ENCODE measurements at regions not wholly inside any gene's neighbourhood (a gene's known extent, or its start where the extent isn't known, plus 50 kb on each side); places are given as distances from the start of the nearest gene placed in this dataset.
"Not testable (repeated sequence)": the region's sequence is repeated elsewhere in the genome, so short reads cannot be mapped to it uniquely, and the experiment has no call there.

GRCh38 chr5:169519358-169519757 is 64.2 kb upstream of the SPDL1 start:
- Mint-ChIP-seq H3K27ac (ENCODE audit: unreplicated experiment) (no peak overlapping the region), H3K9me3 (peaks cover 6% of the 10 kb centered on the region), H3K36me3 (ENCODE audit: low read depth) (no peaks in the 10 kb centered on the region), H3K27me3 (ENCODE audit: low read depth) (peaks cover 16% of the 10 kb centered on the region), H3K4me1 (no peaks in the 10 kb centered on the region), H3K4me3 (no peak overlapping the region)
- TF ChIP-seq CTCF (conservative IDR thresholded peaks at IDR 0.05), result no peak
- DNase-seq (ENCODE audit: low read depth, low spot score), result no peak

- H3K4me1 Mint-ChIP-seq; H3K36me3 Mint-ChIP-seq (ENCODE audit: low read depth); H3K27ac Mint-ChIP-seq (ENCODE audit: unreplicated experiment); DNase-seq (ENCODE audit: low read depth, low spot score); H3K9me3 Mint-ChIP-seq; H3K4me3 Mint-ChIP-seq: not testable (repeated sequence)
- peaks cover 14% of the 10 kb centered on the region for H3K27me3 Mint-ChIP-seq (ENCODE audit: low read depth)
Measured at GRCh38 chr5:169518779-169519178, 64.8 kb upstream of the SPDL1 start.

GRCh38 chr5:169512385-169512784 is 71.2 kb upstream of the SPDL1 start:
- Mint-ChIP-seq H3K27ac (ENCODE audit: unreplicated experiment) (no peak overlapping the region), H3K4me1 (no peaks in the 10 kb centered on the region), H3K4me3 (no peak overlapping the region), H3K9me3 (peaks cover 3% of the 10 kb centered on the region), H3K36me3 (ENCODE audit: low read depth) (no peaks in the 10 kb centered on the region), H3K27me3 (ENCODE audit: low read depth) (peaks cover 2% of the 10 kb centered on the region)
- DNase-seq (ENCODE audit: low read depth, low spot score), result no peak
- TF ChIP-seq CTCF (conservative IDR thresholded peaks at IDR 0.05), result no peak

GRCh38 chr5:169511708-169512107 is 71.9 kb upstream of the SPDL1 start:
- Mint-ChIP-seq H3K4me1 (no peaks in the 10 kb centered on the region), H3K9me3 (peaks cover 3% of the 10 kb centered on the region), H3K36me3 (ENCODE audit: low read depth) (no peaks in the 10 kb centered on the region), H3K27me3 (ENCODE audit: low read depth) (peaks cover 6% of the 10 kb centered on the region), H3K27ac (ENCODE audit: unreplicated experiment) (no peak overlapping the region), H3K4me3 (no peak overlapping the region)
- TF ChIP-seq CTCF (conservative IDR thresholded peaks at IDR 0.05), result peak; percentile 38
- no peak for DNase-seq (ENCODE audit: low read depth, low spot score)

- Mint-ChIP-seq H3K36me3 (ENCODE audit: low read depth) (no peaks in the 10 kb centered on the region), H3K9me3 (no peaks in the 10 kb centered on the region), H3K27ac (ENCODE audit: unreplicated experiment) (no peak overlapping the region), H3K4me1 (no peaks in the 10 kb centered on the region), H3K27me3 (ENCODE audit: low read depth) (peaks cover 16% of the 10 kb centered on the region), H3K4me3 (no peak overlapping the region)
- no peak for TF ChIP-seq CTCF (conservative IDR thresholded peaks at IDR 0.05)
- DNase-seq (ENCODE audit: low read depth, low spot score), result no peak
Measured at GRCh38 chr5:169507051-169507450, 76.5 kb upstream of the SPDL1 start.

GRCh38 chr5:169503886-169504285 is 79.7 kb upstream of the SPDL1 start:
- Mint-ChIP-seq H3K4me3 (no peak overlapping the region), H3K36me3 (ENCODE audit: low read depth) (no peaks in the 10 kb centered on the region), H3K27me3 (ENCODE audit: low read depth) (peaks cover 16% of the 10 kb centered on the region), H3K27ac (ENCODE audit: unreplicated experiment) (no peak overlapping the region), H3K4me1 (no peaks in the 10 kb centered on the region), H3K9me3 (no peaks in the 10 kb centered on the region)
- TF ChIP-seq CTCF (conservative IDR thresholded peaks at IDR 0.05), result no peak
- no peak for DNase-seq (ENCODE audit: low read depth, low spot score)

Measured in neural crest cell (in vitro differentiated cells).